GM12875 (cell line): ENCODE measurements at regions not wholly inside any gene's neighbourhood (a gene's known extent, or its start where the extent isn't known, plus 50 kb on each side); places are given as distances from the start of the nearest gene placed in this dataset.

Experiments used
- H3K4me3 ChIP-seq: one replicate; pipeline ENCODE4 v1.5.1; 2011; ENCODE audit warnings: low read depth, low read length, control low read depth
- TF ChIP-seq, protein P1 (sequence below): IDR thresholded peaks from 2 replicates; pipeline ENCODE4 v1.5.1; 2011; ENCODE audit warnings: low read depth, mild to moderate bottlenecking, control low read depth, inconsistent platforms, low read length, moderate library complexity, borderline replicate concordance; ENCODE audit not compliant: insufficient read depth

GRCh38 chr6:165988302-165988756 is 179.3 kb downstream of the TBXT start:
- no peak overlapping the region for H3K4me3 ChIP-seq
- TF ChIP-seq, protein P1, sequence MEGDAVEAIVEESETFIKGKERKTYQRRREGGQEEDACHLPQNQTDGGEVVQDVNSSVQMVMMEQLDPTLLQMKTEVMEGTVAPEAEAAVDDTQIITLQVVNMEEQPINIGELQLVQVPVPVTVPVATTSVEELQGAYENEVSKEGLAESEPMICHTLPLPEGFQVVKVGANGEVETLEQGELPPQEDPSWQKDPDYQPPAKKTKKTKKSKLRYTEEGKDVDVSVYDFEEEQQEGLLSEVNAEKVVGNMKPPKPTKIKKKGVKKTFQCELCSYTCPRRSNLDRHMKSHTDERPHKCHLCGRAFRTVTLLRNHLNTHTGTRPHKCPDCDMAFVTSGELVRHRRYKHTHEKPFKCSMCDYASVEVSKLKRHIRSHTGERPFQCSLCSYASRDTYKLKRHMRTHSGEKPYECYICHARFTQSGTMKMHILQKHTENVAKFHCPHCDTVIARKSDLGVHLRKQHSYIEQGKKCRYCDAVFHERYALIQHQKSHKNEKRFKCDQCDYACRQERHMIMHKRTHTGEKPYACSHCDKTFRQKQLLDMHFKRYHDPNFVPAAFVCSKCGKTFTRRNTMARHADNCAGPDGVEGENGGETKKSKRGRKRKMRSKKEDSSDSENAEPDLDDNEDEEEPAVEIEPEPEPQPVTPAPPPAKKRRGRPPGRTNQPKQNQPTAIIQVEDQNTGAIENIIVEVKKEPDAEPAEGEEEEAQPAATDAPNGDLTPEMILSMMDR: no peak

GRCh38 chr6:165987483-165988301 is 180.0 kb downstream of the TBXT start:
- TF ChIP-seq, protein P1: no peak
- no peak overlapping the region for H3K4me3 ChIP-seq

GRCh38 chr6:165986914-165987482 is 180.7 kb downstream of the TBXT start:
- TF ChIP-seq, protein P1: no peak
- no peak overlapping the region for H3K4me3 ChIP-seq

DNA sequence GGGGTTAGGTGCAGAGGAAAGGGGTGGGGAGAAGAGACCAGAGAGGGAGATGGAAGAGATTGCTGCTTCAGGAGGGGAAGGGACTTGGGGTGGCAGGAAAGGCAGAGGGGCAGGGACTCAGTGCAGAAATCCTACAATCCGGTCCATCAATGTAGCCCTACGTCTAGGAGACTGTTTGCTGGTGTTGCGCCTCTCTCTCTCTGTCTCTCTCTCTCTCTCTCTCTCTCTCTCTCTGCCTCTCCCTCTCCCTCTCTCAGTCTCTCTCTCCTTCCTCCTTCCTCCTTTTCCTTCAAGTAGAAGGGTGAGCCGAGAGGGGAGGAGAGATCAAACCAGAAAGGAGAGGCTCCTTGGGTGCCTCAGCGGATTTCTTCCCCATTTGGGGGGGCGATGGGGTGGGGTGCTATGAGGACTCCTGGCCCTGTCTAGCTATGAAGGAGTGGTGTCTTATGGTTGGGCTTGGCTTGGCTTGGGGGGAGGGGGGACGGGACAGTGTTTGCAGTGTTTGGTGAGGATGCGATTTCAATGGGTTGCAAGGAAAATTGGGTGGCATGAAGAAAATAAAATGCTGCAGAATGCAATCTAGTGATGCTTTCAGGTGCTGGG is 181.2 kb downstream of the TBXT start:
- no peak overlapping the region for H3K4me3 ChIP-seq

DNA sequence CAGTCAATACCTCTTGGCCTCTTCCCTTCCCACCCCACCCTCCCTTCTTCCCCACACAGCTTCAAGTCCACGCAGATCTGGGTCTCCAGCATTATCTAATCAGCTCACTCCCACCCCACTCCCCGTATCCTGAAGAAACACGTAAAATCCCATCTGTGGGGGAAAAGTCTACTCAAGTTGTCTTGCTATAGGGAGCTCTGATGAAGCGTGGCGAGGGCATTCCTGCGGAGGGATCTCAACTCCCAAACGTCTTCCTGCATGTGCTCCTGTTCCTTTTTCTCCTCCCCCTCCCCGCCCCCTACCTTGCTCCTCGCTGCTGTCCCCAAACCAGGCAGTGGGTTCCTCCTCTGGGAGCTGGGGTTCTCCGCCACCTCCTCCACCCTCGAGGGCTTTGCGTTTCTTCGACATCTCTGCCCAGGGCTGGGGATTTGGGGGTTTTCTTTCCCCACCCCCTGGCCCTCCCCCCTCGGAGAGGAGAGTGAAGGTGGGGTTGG is 181.8 kb downstream of the TBXT start:
- TF ChIP-seq, protein P1: no peak
- H3K4me3 ChIP-seq: no peak overlapping the region

More for the DNA sequence above, 181.2 kb downstream of the TBXT start:
- TF ChIP-seq, protein P1: no peak

DNA sequence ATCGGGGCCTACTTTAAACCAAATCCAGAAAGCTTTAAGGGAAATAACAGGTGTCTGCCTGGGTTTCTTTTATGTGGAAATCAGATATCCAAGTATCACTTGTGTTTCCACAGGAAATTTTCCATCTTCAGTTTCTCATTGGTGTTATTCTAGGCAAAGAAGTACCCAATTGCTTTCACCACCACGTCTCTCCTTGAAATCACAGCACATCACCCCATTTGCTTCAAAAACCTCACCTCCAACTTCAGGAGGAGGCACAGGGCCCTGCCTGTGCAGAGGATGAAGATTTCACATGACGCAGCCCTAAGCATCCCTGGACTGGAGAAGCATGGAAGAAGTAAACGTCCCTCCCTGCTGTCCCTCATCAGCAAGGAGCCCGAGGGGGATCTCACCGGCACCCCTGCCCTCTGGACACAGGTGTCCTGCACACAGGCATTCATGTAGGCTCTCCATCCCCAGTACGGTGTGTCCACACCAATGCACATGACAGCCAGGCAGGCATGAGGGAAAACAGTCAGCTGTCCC is 182.3 kb downstream of the TBXT start:
- H3K4me3 ChIP-seq: no peak overlapping the region
- TF ChIP-seq, protein P1: no peak
